NT2/D1 (cell line): ENCODE measurements at regions not wholly inside any gene's neighbourhood (a gene's known extent, or its start where the extent isn't known, plus 50 kb on each side); places are given as distances from the start of the nearest gene placed in this dataset.

Experiments
- YY1 ChIP-seq: IDR thresholded peaks from 2 replicates; pipeline ENCODE4 v1.6.1; 2011; ENCODE audit not compliant: insufficient read length, insufficient read depth
- ZNF274 ChIP-seq: IDR thresholded peaks from 2 replicates; pipeline ENCODE4 v1.6.1; 2011; ENCODE audit warnings: mild to moderate bottlenecking, low read depth, low read length

- no peak for TF ChIP-seq ZNF274
- TF ChIP-seq YY1, result no peak
Measured at GRCh38 chr18:45439851-45440645, 175.2 kb upstream of the SLC14A2 start.
